GM23338 (cell line): ENCODE measurements at regions not wholly inside any gene's neighbourhood (a gene's known extent, or its start where the extent isn't known, plus 50 kb on each side); places are given as distances from the start of the nearest gene placed in this dataset.

Experiments
- ATAC-seq: fragments of 200-7000 bp; cut with Tn5 transposase; 3 replicates; pipeline ENCODE4 v1.9.1; 2020
- DNase-seq: peaks from one replicate; pipeline ENCODE4 v3.0.0-alpha.2; 2015; ENCODE audit warnings: low spot score
- H2AFZ ChIP-seq: fragments of 200-600 bp; sonication (generic); 2 replicates; pipeline ENCODE4 v1.8.0; 2016; ENCODE audit warnings: antibody characterized with exemption, mild to moderate bottlenecking, moderate library complexity
- H3F3A ChIP-seq: fragments of 200-600 bp; sonication (generic); replicated peaks from 2 replicates; pipeline ENCODE4 v1.8.0; 2017; ENCODE audit warnings: antibody characterized with exemption, mixed run types, low read depth
- H3K27ac ChIP-seq: fragments of 200-600 bp; sonication (generic); 2 replicates; pipeline ENCODE4 v1.6.1; 2016; ENCODE audit warnings: low read depth
- H3K27me3 ChIP-seq: fragments of 200-600 bp; sonication (generic); 2 replicates; pipeline ENCODE4 v1.8.0; 2016; ENCODE audit warnings: mild to moderate bottlenecking, mixed run types, moderate library complexity; ENCODE audit not compliant: insufficient read depth
- H3K36me3 ChIP-seq: fragments of 200-600 bp; sonication (generic); 2 replicates; pipeline ENCODE4 v1.8.0; 2016; ENCODE audit warnings: mild to moderate bottlenecking; ENCODE audit not compliant: insufficient read depth
- H3K4me1 ChIP-seq: fragments of 200-600 bp; sonication (generic); 2 replicates; pipeline ENCODE4 v1.8.0; 2016; ENCODE audit warnings: mild to moderate bottlenecking, moderate library complexity; ENCODE audit not compliant: insufficient read depth
- H3K4me2 ChIP-seq: fragments of 200-600 bp; sonication (generic); 2 replicates; pipeline ENCODE4 v1.7.1; 2017; ENCODE audit warnings: mixed run types
- H3K4me3 ChIP-seq: fragments of 200-600 bp; sonication (generic); 2 replicates; pipeline ENCODE4 v1.6.1; 2016; ENCODE audit warnings: mixed run types
- H3K79me2 ChIP-seq: fragments of 200-600 bp; sonication (generic); replicated peaks from 2 replicates; pipeline ENCODE4 v1.8.0; 2017; ENCODE audit warnings: mild to moderate bottlenecking; ENCODE audit not compliant: insufficient read depth
- H3K9me2 ChIP-seq: fragments of 200-600 bp; sonication (generic); 2 replicates; pipeline ENCODE4 v1.8.0; 2017; ENCODE audit not compliant: insufficient read depth
- H4K20me1 ChIP-seq: fragments of 200-600 bp; sonication (generic); replicated peaks from 2 replicates; pipeline ENCODE4 v1.8.0; 2017; ENCODE audit warnings: mild to moderate bottlenecking; ENCODE audit not compliant: insufficient read depth
- H3K27ac Mint-ChIP-seq: 2 replicates; pipeline ENCODE4 v1.8.0; 2020; ENCODE audit warnings: inconsistent platforms, mild to moderate bottlenecking, moderate library complexity, mixed read lengths
- H3K27me3 Mint-ChIP-seq: 3 replicates; pipeline ENCODE4 v1.8.0; 2022; ENCODE audit warnings: low read depth, mild to moderate bottlenecking, moderate library complexity, mixed read lengths, inconsistent platforms; ENCODE audit not compliant: insufficient read depth, poor library complexity
- H3K36me3 Mint-ChIP-seq: 3 replicates; pipeline ENCODE4 v1.8.0; 2021; ENCODE audit warnings: low read depth, mild to moderate bottlenecking, inconsistent platforms, moderate library complexity, mixed read lengths
- H3K4me1 Mint-ChIP-seq: 3 replicates; pipeline ENCODE4 v1.8.0; 2020; ENCODE audit warnings: mild to moderate bottlenecking, inconsistent platforms, mixed read lengths
- H3K4me3 Mint-ChIP-seq: 3 replicates; pipeline ENCODE4 v1.8.0; 2021; ENCODE audit warnings: moderate library complexity, mild to moderate bottlenecking, inconsistent platforms, mixed read lengths
- H3K9me3 Mint-ChIP-seq: 3 replicates; pipeline ENCODE4 v1.8.0; 2020; ENCODE audit warnings: moderate library complexity, mild to moderate bottlenecking, inconsistent platforms, mixed read lengths
- NANOG ChIP-seq: IDR thresholded peaks from 2 replicates; pipeline ENCODE4 v1.6.1; 2016; ENCODE audit warnings: antibody characterized with exemption, borderline replicate concordance
- POLR2AphosphoS5 ChIP-seq: IDR thresholded peaks from 2 replicates; pipeline ENCODE4 v1.6.1; 2016; ENCODE audit warnings: antibody characterized with exemption, low read depth
- ZNF114 ChIP-seq: fragments of 250-450 bp; sonication (Bioruptor Pico); IDR thresholded peaks from 2 replicates; pipeline ENCODE4 v1.5.0; 2020; ENCODE audit warnings: mild to moderate bottlenecking, moderate library complexity
- ZNF331 ChIP-seq: fragments of 250-450 bp; sonication (Bioruptor Pico); IDR thresholded peaks from 2 replicates; pipeline ENCODE4 v1.5.0; 2020; ENCODE audit warnings: low read depth, mild to moderate bottlenecking, moderate library complexity
- TF ChIP-seq, protein P1 (sequence below): IDR thresholded peaks from one replicate; pipeline ENCODE4 v1.6.1; 2018; ENCODE audit warnings: antibody characterized with exemption; ENCODE audit not compliant: unreplicated experiment
- TF ChIP-seq, protein P2 (sequence below), 2 experiments: fragments of 200-600 bp in 1 of 2; sonication (generic) in 1 of 2; conservative IDR thresholded peaks; 2 replicates each; pipeline versions ENCODE4 v1.5.1 to v1.6.1; 2016 to 2017; ENCODE audit warnings: antibody characterized with exemption in 2 of 2, low read depth in 2 of 2, mild to moderate bottlenecking in 2 of 2, moderate library complexity in 1 of 2

DNA sequence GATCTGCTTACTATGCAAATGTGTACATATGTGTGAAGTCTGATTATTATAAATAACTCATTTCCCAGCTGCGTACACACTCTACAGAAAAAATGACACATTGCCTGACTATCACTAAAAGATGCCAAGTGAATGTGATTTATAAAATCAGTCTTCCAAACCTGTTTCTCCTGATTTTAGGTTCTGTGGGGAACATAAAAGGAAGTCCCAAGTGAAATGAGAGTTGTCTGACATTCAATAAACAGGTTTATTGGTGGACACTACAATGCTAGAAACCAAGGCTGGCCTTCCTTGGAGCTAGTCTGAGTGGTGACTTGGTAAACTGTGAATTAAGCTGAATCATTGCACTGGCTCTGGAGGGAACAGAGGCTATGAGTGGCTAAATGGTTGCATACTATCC is 287.9 kb upstream of the ESRRG start (continued):
- TF ChIP-seq, protein P1, sequence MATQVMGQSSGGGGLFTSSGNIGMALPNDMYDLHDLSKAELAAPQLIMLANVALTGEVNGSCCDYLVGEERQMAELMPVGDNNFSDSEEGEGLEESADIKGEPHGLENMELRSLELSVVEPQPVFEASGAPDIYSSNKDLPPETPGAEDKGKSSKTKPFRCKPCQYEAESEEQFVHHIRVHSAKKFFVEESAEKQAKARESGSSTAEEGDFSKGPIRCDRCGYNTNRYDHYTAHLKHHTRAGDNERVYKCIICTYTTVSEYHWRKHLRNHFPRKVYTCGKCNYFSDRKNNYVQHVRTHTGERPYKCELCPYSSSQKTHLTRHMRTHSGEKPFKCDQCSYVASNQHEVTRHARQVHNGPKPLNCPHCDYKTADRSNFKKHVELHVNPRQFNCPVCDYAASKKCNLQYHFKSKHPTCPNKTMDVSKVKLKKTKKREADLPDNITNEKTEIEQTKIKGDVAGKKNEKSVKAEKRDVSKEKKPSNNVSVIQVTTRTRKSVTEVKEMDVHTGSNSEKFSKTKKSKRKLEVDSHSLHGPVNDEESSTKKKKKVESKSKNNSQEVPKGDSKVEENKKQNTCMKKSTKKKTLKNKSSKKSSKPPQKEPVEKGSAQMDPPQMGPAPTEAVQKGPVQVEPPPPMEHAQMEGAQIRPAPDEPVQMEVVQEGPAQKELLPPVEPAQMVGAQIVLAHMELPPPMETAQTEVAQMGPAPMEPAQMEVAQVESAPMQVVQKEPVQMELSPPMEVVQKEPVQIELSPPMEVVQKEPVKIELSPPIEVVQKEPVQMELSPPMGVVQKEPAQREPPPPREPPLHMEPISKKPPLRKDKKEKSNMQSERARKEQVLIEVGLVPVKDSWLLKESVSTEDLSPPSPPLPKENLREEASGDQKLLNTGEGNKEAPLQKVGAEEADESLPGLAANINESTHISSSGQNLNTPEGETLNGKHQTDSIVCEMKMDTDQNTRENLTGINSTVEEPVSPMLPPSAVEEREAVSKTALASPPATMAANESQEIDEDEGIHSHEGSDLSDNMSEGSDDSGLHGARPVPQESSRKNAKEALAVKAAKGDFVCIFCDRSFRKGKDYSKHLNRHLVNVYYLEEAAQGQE = no peak
- no peak for TF ChIP-seq POLR2AphosphoS5
- no peak for TF ChIP-seq ZNF114
- TF ChIP-seq ZNF331 (CRISPR knock-in tag) = no peak
- TF ChIP-seq, protein P2, sequence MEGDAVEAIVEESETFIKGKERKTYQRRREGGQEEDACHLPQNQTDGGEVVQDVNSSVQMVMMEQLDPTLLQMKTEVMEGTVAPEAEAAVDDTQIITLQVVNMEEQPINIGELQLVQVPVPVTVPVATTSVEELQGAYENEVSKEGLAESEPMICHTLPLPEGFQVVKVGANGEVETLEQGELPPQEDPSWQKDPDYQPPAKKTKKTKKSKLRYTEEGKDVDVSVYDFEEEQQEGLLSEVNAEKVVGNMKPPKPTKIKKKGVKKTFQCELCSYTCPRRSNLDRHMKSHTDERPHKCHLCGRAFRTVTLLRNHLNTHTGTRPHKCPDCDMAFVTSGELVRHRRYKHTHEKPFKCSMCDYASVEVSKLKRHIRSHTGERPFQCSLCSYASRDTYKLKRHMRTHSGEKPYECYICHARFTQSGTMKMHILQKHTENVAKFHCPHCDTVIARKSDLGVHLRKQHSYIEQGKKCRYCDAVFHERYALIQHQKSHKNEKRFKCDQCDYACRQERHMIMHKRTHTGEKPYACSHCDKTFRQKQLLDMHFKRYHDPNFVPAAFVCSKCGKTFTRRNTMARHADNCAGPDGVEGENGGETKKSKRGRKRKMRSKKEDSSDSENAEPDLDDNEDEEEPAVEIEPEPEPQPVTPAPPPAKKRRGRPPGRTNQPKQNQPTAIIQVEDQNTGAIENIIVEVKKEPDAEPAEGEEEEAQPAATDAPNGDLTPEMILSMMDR (conservative IDR thresholded peaks at IDR 0.05; ENCODE audit: low read depth in 2 of 2) = no peak

DNA sequence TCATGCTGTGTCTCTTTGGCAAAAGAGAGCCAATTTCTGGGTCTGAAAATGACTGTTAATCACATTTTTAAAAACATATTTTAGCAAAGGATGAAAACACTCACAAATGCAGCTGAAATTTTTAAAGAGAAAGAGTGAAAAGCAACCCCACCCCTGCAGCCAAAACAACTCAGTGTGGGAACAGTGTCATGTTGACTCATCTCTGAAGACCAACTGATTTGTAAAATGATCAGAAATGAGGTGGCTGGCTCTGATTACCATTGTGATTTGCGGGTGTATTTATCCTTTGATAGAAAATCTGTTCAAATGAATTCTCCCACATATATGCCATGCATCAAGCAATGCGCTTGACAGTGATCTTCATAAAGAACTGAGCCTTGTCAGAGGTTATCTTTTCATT is 287.0 kb upstream of the ESRRG start:
- no peaks in the 10 kb centered on the region for H3K9me3 Mint-ChIP-seq
- Histone ChIP-seq H3K4me2 (no peak overlapping the region), H3K9me2 (peaks cover 5% of the 10 kb centered on the region; the same call in 1 of the 2 replicates), H3F3A (no peaks in the 10 kb centered on the region), H3K79me2 (no peaks in the 10 kb centered on the region), H3K4me1 (no peaks in the 10 kb centered on the region), H3K4me3 (no peak overlapping the region), H2AFZ (no peak overlapping the region), H3K36me3 (no peaks in the 10 kb centered on the region), H3K27me3 (no peaks in the 10 kb centered on the region), H4K20me1 (no peaks in the 10 kb centered on the region), H3K27ac (no peak overlapping the region)
- DNase-seq = no peak
- no peaks in the 10 kb centered on the region for H3K4me1 Mint-ChIP-seq
- ATAC-seq = no peak
- TF ChIP-seq, protein P2 (conservative IDR thresholded peaks at IDR 0.05; ENCODE audit: low read depth in 2 of 2) = no peak
- TF ChIP-seq ZNF331 (CRISPR knock-in tag) = no peak
- no peak for TF ChIP-seq POLR2AphosphoS5
- no peak for TF ChIP-seq NANOG
- H3K4me3 Mint-ChIP-seq = no peak overlapping the region
- no peaks in the 10 kb centered on the region for H3K27me3 Mint-ChIP-seq
- no peaks in the 10 kb centered on the region for H3K36me3 Mint-ChIP-seq
- no peak overlapping the region for H3K27ac Mint-ChIP-seq
